Smooth muscle cell (in vitro differentiated cells): ENCODE measurements at regions not wholly inside any gene's neighbourhood (a gene's known extent, or its start where the extent isn't known, plus 50 kb on each side); places are given as distances from the start of the nearest gene placed in this dataset.

Experiments used
- DNase-seq: peaks from one replicate; lab custom pipeline; 2025; ENCODE audit not compliant: unreplicated experiment; lab: John Stamatoyannopoulos, UW
- H2AFZ ChIP-seq: fragments of 200-600 bp; sonication (generic); 2 replicates; pipeline ENCODE4 v1.6.0; 2016; ENCODE audit warnings: antibody characterized with exemption, low read depth, mild to moderate bottlenecking
- H3F3A ChIP-seq: fragments of 200-600 bp; sonication (generic); 2 replicates; pipeline ENCODE4 v1.6.0; 2017; ENCODE audit warnings: antibody characterized with exemption, low read depth
- H3K27ac ChIP-seq: fragments of 200-600 bp; sonication (generic); 2 replicates; pipeline ENCODE4 v1.5.1; 2016; ENCODE audit warnings: low read depth, mild to moderate bottlenecking
- H3K27me3 ChIP-seq: fragments of 200-600 bp; sonication (generic); 2 replicates; pipeline ENCODE4 v1.6.1; 2016; ENCODE audit warnings: low read depth, mild to moderate bottlenecking
- H3K36me3 ChIP-seq: fragments of 200-600 bp; sonication (generic); 2 replicates; pipeline ENCODE4 v1.5.1; 2016; ENCODE audit warnings: low read depth
- H3K4me1 ChIP-seq: fragments of 200-600 bp; sonication (generic); 2 replicates; pipeline ENCODE4 v1.5.1; 2016; ENCODE audit warnings: low read depth
- H3K4me2 ChIP-seq: fragments of 200-600 bp; sonication (generic); 2 replicates; pipeline ENCODE4 v1.6.0; 2016; ENCODE audit warnings: mild to moderate bottlenecking
- H3K4me3 ChIP-seq: fragments of 200-600 bp; sonication (generic); 2 replicates; pipeline ENCODE4 v1.5.1; 2016; ENCODE audit warnings: mild to moderate bottlenecking
- H3K79me2 ChIP-seq: fragments of 200-600 bp; sonication (generic); 2 replicates; pipeline ENCODE4 v1.6.0; 2016; ENCODE audit warnings: low read depth, mild to moderate bottlenecking
- H3K9ac ChIP-seq: fragments of 200-600 bp; sonication (generic); 2 replicates; pipeline ENCODE4 v1.6.0; 2016; ENCODE audit warnings: low read depth
- H3K9me3 ChIP-seq: fragments of 200-600 bp; sonication (generic); replicated peaks from 2 replicates; pipeline ENCODE4 v1.5.1; 2016; ENCODE audit warnings: low read depth
- H4K20me1 ChIP-seq: fragments of 200-600 bp; sonication (generic); 2 replicates; pipeline ENCODE4 v1.6.0; 2016; ENCODE audit warnings: low read depth
- CTCF ChIP-seq: fragments of 200-600 bp; sonication (generic); IDR thresholded peaks from 2 replicates; pipeline ENCODE4 v1.5.1; 2017; ENCODE audit warnings: borderline replicate concordance, mild to moderate bottlenecking, antibody characterized with exemption; ENCODE audit not compliant: insufficient read depth, poor library complexity, severe bottlenecking
- WGBS: methylation state at CpG from one replicate; pipeline ENCODE4 v1.1.7; 2016; ENCODE audit warnings: low lambda C conversion rate; 5-methylcytosine and 5-hydroxymethylcytosine counted together

GRCh38 chr7:153320005-153320404 lies 560.5 kb downstream of the ACTR3B start:
- no peak overlapping the region for H3K4me3 ChIP-seq

GRCh38 chr7:153320681-153321080 lies 561.1 kb downstream of the ACTR3B start:
- no peak for TF ChIP-seq CTCF
- H3K36me3 ChIP-seq: no peaks in the 10 kb centered on the region
- H2AFZ ChIP-seq: no peak overlapping the region
- H3K4me2 ChIP-seq: no peak overlapping the region
- no peak overlapping the region for H3K9ac ChIP-seq
- no peaks in the 10 kb centered on the region for H3F3A ChIP-seq
- no peak overlapping the region for H3K4me3 ChIP-seq
- no peaks in the 10 kb centered on the region for H3K27me3 ChIP-seq
- 76% methylated on average over 4 of the region's 4 CpGs for WGBS
- H4K20me1 ChIP-seq: no peaks in the 10 kb centered on the region
- DNase-seq: no peak
- no peaks in the 10 kb centered on the region for H3K79me2 ChIP-seq
- no peak overlapping the region for H3K27ac ChIP-seq
- peaks cover 4% of the 10 kb centered on the region for H3K9me3 ChIP-seq
- no peaks in the 10 kb centered on the region for H3K4me1 ChIP-seq

More at GRCh38 chr7:153320005-153320404, 560.5 kb downstream of the ACTR3B start:
- Histone ChIP-seq H3K27me3 (no peaks in the 10 kb centered on the region), H3F3A (no peaks in the 10 kb centered on the region), H3K9ac (no peak overlapping the region), H3K27ac (no peak overlapping the region), H3K9me3 (peaks cover 4% of the 10 kb centered on the region), H2AFZ (no peak overlapping the region), H4K20me1 (no peaks in the 10 kb centered on the region), H3K4me2 (no peak overlapping the region), H3K79me2 (no peaks in the 10 kb centered on the region), H3K36me3 (no peaks in the 10 kb centered on the region), H3K4me1 (no peaks in the 10 kb centered on the region)
- WGBS: 29% methylated on average over 4 of the region's 4 CpGs
- DNase-seq: no peak
- TF ChIP-seq CTCF: no peak

GRCh38 chr7:153322991-153323390 lies 563.4 kb downstream of the ACTR3B start:
- Histone ChIP-seq H4K20me1 (no peaks in the 10 kb centered on the region), H3K79me2 (no peaks in the 10 kb centered on the region), H3K27ac (no peak overlapping the region), H3K36me3 (no peaks in the 10 kb centered on the region), H3K9ac (no peak overlapping the region), H3K4me2 (no peak overlapping the region), H3K4me1 (no peaks in the 10 kb centered on the region), H3K27me3 (no peaks in the 10 kb centered on the region), H3K9me3 (peaks cover 4% of the 10 kb centered on the region), H3F3A (no peaks in the 10 kb centered on the region), H2AFZ (no peak overlapping the region), H3K4me3 (no peak overlapping the region)
- no peak for DNase-seq
- TF ChIP-seq CTCF: no peak
- 87% methylated on average over 11 of the region's 11 CpGs for WGBS

- WGBS: 89% methylated on average over 5 of the region's 5 CpGs
- no peak for TF ChIP-seq CTCF
- no peak overlapping the region for H3K27ac ChIP-seq
Measured at GRCh38 chr7:153324094-153324493, 564.5 kb downstream of the ACTR3B start.

More at GRCh38 chr7:153324094-153324493, 564.5 kb downstream of the ACTR3B start:
- Histone ChIP-seq H3K9me3 (peaks cover 4% of the 10 kb centered on the region), H3K27me3 (no peaks in the 10 kb centered on the region), H3K4me3 (no peak overlapping the region), H2AFZ (no peak overlapping the region), H3K4me2 (no peak overlapping the region), H3K79me2 (no peaks in the 10 kb centered on the region), H3K9ac (no peak overlapping the region), H3F3A (no peaks in the 10 kb centered on the region), H3K4me1 (no peaks in the 10 kb centered on the region), H4K20me1 (no peaks in the 10 kb centered on the region), H3K36me3 (no peaks in the 10 kb centered on the region)
- DNase-seq: no peak
